MCF 10A (cell line): ENCODE measurements at regions not wholly inside any gene's neighbourhood (a gene's known extent, or its start where the extent isn't known, plus 50 kb on each side); places are given as distances from the start of the nearest gene placed in this dataset.

ENCODE experiments used
- BruUV-seq: library from RNA; stranded (reverse); fragments of 400-500 nt; replicated peaks from 2 replicates; lab custom pipeline; 2021; lab: Mats Ljungman, UMichigan
- CTCF ChIA-PET: fragments of 300-600 bp; sonication (Branson Sonifier 250); formaldehyde crosslinking; extraction: SDS; loops from one replicate; lab custom pipeline; 2021; ENCODE audit warnings: antibody characterized with exemption, inconsistent platforms; lab: Yijun Ruan, JAX
- POLR2A ChIA-PET: fragments of 300-600, 350-650 bp; sonication (Branson Sonifier 250); formaldehyde crosslinking; extraction: SDS; loops from one replicate; lab custom pipeline; 2020; ENCODE audit warnings: antibody characterized with exemption, inconsistent platforms; lab: Yijun Ruan, JAX
- DNase-seq: peaks from one replicate; pipeline ENCODE4 v3.0.0-alpha.2; 2018; ENCODE audit not compliant: unreplicated experiment
- H3K27ac Mint-ChIP-seq: one replicate; pipeline ENCODE4 v1.8.0; 2022; ENCODE audit warnings: mild to moderate bottlenecking, low read depth, mixed read lengths; ENCODE audit not compliant: unreplicated experiment
- H3K27me3 Mint-ChIP-seq: one replicate; pipeline ENCODE4 v1.8.0; 2022; ENCODE audit warnings: mixed read lengths; ENCODE audit not compliant: insufficient read depth, unreplicated experiment
- H3K36me3 Mint-ChIP-seq: one replicate; pipeline ENCODE4 v1.8.0; 2022; ENCODE audit warnings: mild to moderate bottlenecking, moderate library complexity, mixed read lengths; ENCODE audit not compliant: insufficient read depth, unreplicated experiment
- H3K4me1 Mint-ChIP-seq: one replicate; pipeline ENCODE4 v1.8.0; 2022; ENCODE audit warnings: mixed read lengths; ENCODE audit not compliant: insufficient read depth, unreplicated experiment
- H3K4me3 Mint-ChIP-seq: one replicate; pipeline ENCODE4 v1.8.0; 2022; ENCODE audit warnings: mild to moderate bottlenecking, moderate library complexity, mixed read lengths; ENCODE audit not compliant: unreplicated experiment
- H3K9me3 Mint-ChIP-seq: one replicate; pipeline ENCODE4 v1.8.0; 2022; ENCODE audit warnings: mixed read lengths; ENCODE audit not compliant: unreplicated experiment
- CTCF ChIP-seq: fragments of 200-600 bp; IDR thresholded peaks from one replicate; pipeline ENCODE4 v1.8.0; 2022; ENCODE audit warnings: antibody characterized with exemption, mild to moderate bottlenecking; ENCODE audit not compliant: unreplicated experiment
- intact Hi-C: fragments of 100-400 bp; cut with micrococcal nuclease; formaldehyde crosslinking; loops from 2 replicates; pipeline ENCODE4 v1.14.1; 2022

GRCh38 chr14:40464531-40464930, 1032.3 kb upstream of the FBXO33 start:
- ChIA-PET POLR2A (no interaction called here), CTCF (no interaction called here)
- Mint-ChIP-seq H3K4me1 (no peaks in the 10 kb centered on the region), H3K36me3 (no peaks in the 10 kb centered on the region), H3K27ac (no peak overlapping the region), H3K27me3 (no peaks in the 10 kb centered on the region), H3K4me3 (no peak overlapping the region), H3K9me3 (no peaks in the 10 kb centered on the region)
- DNase-seq = no peak
- no TSS peak for BruUV-seq
- intact Hi-C loops = no loop called here
- TF ChIP-seq CTCF = no peak

- Mint-ChIP-seq H3K4me1 (no peaks in the 10 kb centered on the region), H3K9me3 (no peaks in the 10 kb centered on the region), H3K27ac (no peak overlapping the region), H3K4me3 (no peak overlapping the region), H3K27me3 (no peaks in the 10 kb centered on the region), H3K36me3 (no peaks in the 10 kb centered on the region)
- intact Hi-C loops = no loop called here
- no peak for TF ChIP-seq CTCF
- no peak for DNase-seq
- ChIA-PET CTCF (interaction anchor here (1.1 kb wide), 1 partner anchor 17 kb away, joined by 4 read pairs; no protein-coding TSS in a partner anchor), POLR2A (no interaction called here)
- no TSS peak for BruUV-seq
Observed at GRCh38 chr14:40463886-40464285, 1031.7 kb upstream of the FBXO33 start.

- POLR2A ChIA-PET = interaction anchor here (0.6 kb wide), 1 partner anchor 450 kb away, joined by 3 read pairs; no protein-coding TSS in a partner anchor
- Mint-ChIP-seq H3K4me3 (no peak overlapping the region), H3K9me3 (no peaks in the 10 kb centered on the region), H3K4me1 (no peaks in the 10 kb centered on the region), H3K27ac (no peak overlapping the region), H3K27me3 (no peaks in the 10 kb centered on the region), H3K36me3 (no peaks in the 10 kb centered on the region)
- no peak for TF ChIP-seq CTCF
- CTCF ChIA-PET = interaction anchor here (0.6 kb wide), 1 partner anchor 505 kb away, joined by 3 read pairs; no protein-coding TSS in a partner anchor
- intact Hi-C loops = no loop called here
- no TSS peak for BruUV-seq
- no peak for DNase-seq
Observed at GRCh38 chr14:40452674-40453073, 1020.4 kb upstream of the FBXO33 start.

DNA sequence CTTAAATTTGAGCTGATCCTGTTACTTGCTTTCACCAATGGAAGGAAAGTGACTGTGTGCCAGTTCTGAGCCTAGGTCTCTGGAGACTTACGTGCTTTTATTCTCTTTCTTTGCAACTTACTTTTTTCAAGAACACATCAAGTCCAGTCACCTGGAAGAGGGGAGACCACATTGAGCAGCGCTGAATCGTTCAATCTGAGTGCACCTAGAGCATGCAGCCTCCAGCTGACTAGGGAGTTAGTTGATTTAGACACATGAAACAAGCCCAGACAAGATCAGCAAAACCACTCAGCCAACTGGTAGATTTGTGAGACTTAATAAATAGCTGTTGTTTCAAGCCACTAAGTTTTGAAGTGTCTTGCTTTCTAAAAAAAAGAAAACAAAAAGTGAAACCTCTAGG, 1014.8 kb upstream of the FBXO33 start:
- H3K4me1 Mint-ChIP-seq = peaks cover 19% of the 10 kb centered on the region
- no peaks in the 10 kb centered on the region for H3K36me3 Mint-ChIP-seq
- ChIA-PET CTCF (interaction anchor here (0.6 to 2.0 kb wide), 2 partner anchors 29 to 665 kb away, joined by 3 to 6 read pairs; no protein-coding TSS in a partner anchor), POLR2A (interaction anchor here (0.9 to 1.6 kb wide), 6 partner anchors 8 to 41 kb away, joined by 3 to 5 read pairs (median 4); no protein-coding TSS in a partner anchor)
- no peak overlapping the region for H3K4me3 Mint-ChIP-seq
- H3K9me3 Mint-ChIP-seq = peaks cover 11% of the 10 kb centered on the region
- no peaks in the 10 kb centered on the region for H3K27me3 Mint-ChIP-seq
- intact Hi-C loops = no loop called here
- no peak for TF ChIP-seq CTCF
- BruUV-seq = no TSS peak
- DNase-seq = peak; percentile 23
- H3K27ac Mint-ChIP-seq = peak overlapping the region; percentile 90
